ENCODE measurements at regions not wholly inside any gene's neighbourhood (a gene's known extent, or its start where the extent isn't known, plus 50 kb on each side); places are given as distances from the start of the nearest gene placed in this dataset.
"Not testable (repeated sequence)": the region's sequence is repeated elsewhere in the genome, so short reads cannot be mapped to it uniquely, and the experiment has no call there.

- no peak for DNase-seq (ENCODE audit: low read depth in 4 of 4, low spot score in 1 of 4)
These were observed 79.1 kb upstream of the MYL10 start for GRCh38 chr7:101708223-101708622.

- no peak for DNase-seq (ENCODE audit: low read depth in 4 of 4, low spot score in 1 of 4)
These were observed 83.6 kb upstream of the MYL10 start for GRCh38 chr7:101712652-101713051.

- DNase-seq (ENCODE audit: low read depth in 4 of 4, low spot score in 1 of 4), result no peak
These were observed 85.0 kb upstream of the MYL10 start for GRCh38 chr7:101714097-101714496.

GRCh38 chr7:101717628-101718357 is 88.7 kb upstream of the MYL10 start:
- DNase-seq (ENCODE audit: low read depth in 4 of 4, low spot score in 1 of 4), result no peak

- DNase-seq (ENCODE audit: low read depth in 4 of 4, low spot score in 1 of 4), result no peak
These were observed 89.4 kb upstream of the MYL10 start for GRCh38 chr7:101718363-101719122.

GRCh38 chr7:101719123-101719470 is 90.0 kb upstream of the MYL10 start:
- no peak for DNase-seq (ENCODE audit: low read depth in 4 of 4, low spot score in 1 of 4)

GRCh38 chr7:101720324-101720723 is 91.2 kb upstream of the MYL10 start:
- DNase-seq (ENCODE audit: low read depth in 4 of 4, low spot score in 1 of 4), result no peak

GRCh38 chr7:101722247-101722646 is 93.2 kb upstream of the MYL10 start:
- DNase-seq (ENCODE audit: low read depth in 4 of 4, low spot score in 1 of 4), result no peak

GRCh38 chr7:101723835-101724234 is 93.6 kb upstream of the CUX1 start:
- no peak for DNase-seq (ENCODE audit: low read depth in 4 of 4, low spot score in 1 of 4)

- no peak for DNase-seq (ENCODE audit: low read depth in 4 of 4, low spot score in 1 of 4)
These were observed 92.5 kb upstream of the CUX1 start for GRCh38 chr7:101724957-101725356.

GRCh38 chr7:101725921-101726320 is 91.5 kb upstream of the CUX1 start:
- no peak for DNase-seq (ENCODE audit: low read depth in 4 of 4, low spot score in 1 of 4)

GRCh38 chr7:101727184-101727583 is 90.2 kb upstream of the CUX1 start:
- no peak for DNase-seq (ENCODE audit: low read depth in 4 of 4, low spot score in 1 of 4)

- DNase-seq (ENCODE audit: low read depth in 4 of 4, low spot score in 1 of 4), result no peak
These were observed 89.3 kb upstream of the CUX1 start for GRCh38 chr7:101728128-101728527.

GRCh38 chr7:101728873-101729240 is 88.6 kb upstream of the CUX1 start:
- not testable (repeated sequence) for DNase-seq (ENCODE audit: low read depth in 4 of 4, low spot score in 1 of 4)

GRCh38 chr7:101729241-101729883 is 88.1 kb upstream of the CUX1 start:
- no peak for DNase-seq (ENCODE audit: low read depth in 4 of 4, low spot score in 1 of 4)

- no peak for DNase-seq (ENCODE audit: low read depth in 4 of 4, low spot score in 1 of 4)
These were observed 85.8 kb upstream of the CUX1 start for GRCh38 chr7:101731502-101732084.

GRCh38 chr7:101733713-101734475 is 83.5 kb upstream of the CUX1 start:
- DNase-seq (ENCODE audit: low read depth in 4 of 4, low spot score in 1 of 4), result no peak

- DNase-seq (ENCODE audit: low read depth in 4 of 4, low spot score in 1 of 4), result no peak
These were observed 81.3 kb upstream of the CUX1 start for GRCh38 chr7:101736084-101736483.

GRCh38 chr7:101739775-101740398 is 77.5 kb upstream of the CUX1 start:
- no peak for DNase-seq (ENCODE audit: low read depth in 4 of 4, low spot score in 1 of 4)

GRCh38 chr7:101740981-101741725 is 76.3 kb upstream of the CUX1 start:
- no peak for DNase-seq (ENCODE audit: low read depth in 4 of 4, low spot score in 1 of 4)

Data from stimulated activated CD4-positive, alpha-beta T cell treated with anti-CD3 and anti-CD28 coated beads, Interleukin-1b, Interleukin-23, amount 100 ng/mL, for 24 hours (primary cell).